ENCODE measurements at regions not wholly inside any gene's neighbourhood (a gene's known extent, or its start where the extent isn't known, plus 50 kb on each side); places are given as distances from the start of the nearest gene placed in this dataset.
A peak's percentile ranks its signal among the peaks of the same experiment; 100 is the strongest.

DNA sequence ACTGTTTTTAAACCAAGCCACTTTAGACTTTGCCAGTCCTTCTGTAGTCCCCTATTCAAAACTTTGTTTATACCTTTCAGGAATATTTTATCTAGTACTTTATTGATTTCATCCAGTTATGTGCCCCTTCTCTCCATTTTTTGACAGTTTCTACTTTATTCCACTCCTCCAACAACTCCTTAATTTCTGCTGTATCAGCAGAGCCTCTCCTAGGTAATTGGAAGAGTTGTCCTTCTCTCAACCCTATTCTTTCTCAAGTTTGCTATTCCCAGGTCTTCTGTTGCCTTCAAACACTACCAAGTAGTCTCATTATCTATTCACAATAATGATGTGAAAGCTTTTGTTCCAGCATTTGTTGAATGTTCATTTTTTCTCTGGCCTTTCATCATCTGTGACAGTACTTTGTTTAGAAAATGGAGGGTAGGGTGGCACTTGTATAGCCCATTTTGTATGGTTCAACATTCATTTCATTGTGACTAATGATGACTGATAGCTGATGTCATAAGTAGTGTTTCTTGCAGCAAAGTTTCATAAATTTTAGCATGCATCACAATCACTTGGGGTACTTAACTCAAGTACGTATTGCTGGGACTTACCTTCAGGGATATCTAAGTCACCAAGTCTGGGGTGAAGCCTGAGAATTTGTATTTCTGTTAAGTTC, 204.4 kb upstream of the DMRT1 start (continued):
- TF ChIP-seq, protein P1, sequence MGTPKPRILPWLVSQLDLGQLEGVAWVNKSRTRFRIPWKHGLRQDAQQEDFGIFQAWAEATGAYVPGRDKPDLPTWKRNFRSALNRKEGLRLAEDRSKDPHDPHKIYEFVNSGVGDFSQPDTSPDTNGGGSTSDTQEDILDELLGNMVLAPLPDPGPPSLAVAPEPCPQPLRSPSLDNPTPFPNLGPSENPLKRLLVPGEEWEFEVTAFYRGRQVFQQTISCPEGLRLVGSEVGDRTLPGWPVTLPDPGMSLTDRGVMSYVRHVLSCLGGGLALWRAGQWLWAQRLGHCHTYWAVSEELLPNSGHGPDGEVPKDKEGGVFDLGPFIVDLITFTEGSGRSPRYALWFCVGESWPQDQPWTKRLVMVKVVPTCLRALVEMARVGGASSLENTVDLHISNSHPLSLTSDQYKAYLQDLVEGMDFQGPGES (IDR thresholded peaks at IDR 0.05): no peak
- TF ChIP-seq BCL11A (IDR thresholded peaks at IDR 0.05; ENCODE audit: low read depth, low read length): no peak
- no peak for TF ChIP-seq SMC3 (IDR thresholded peaks at IDR 0.05; ENCODE audit: borderline replicate concordance, low read length)
- TF ChIP-seq, protein P2, sequence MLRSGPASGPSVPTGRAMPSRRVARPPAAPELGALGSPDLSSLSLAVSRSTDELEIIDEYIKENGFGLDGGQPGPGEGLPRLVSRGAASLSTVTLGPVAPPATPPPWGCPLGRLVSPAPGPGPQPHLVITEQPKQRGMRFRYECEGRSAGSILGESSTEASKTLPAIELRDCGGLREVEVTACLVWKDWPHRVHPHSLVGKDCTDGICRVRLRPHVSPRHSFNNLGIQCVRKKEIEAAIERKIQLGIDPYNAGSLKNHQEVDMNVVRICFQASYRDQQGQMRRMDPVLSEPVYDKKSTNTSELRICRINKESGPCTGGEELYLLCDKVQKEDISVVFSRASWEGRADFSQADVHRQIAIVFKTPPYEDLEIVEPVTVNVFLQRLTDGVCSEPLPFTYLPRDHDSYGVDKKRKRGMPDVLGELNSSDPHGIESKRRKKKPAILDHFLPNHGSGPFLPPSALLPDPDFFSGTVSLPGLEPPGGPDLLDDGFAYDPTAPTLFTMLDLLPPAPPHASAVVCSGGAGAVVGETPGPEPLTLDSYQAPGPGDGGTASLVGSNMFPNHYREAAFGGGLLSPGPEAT (IDR thresholded peaks at IDR 0.05; ENCODE audit: low read depth): no peak
- TF ChIP-seq, protein P3, sequence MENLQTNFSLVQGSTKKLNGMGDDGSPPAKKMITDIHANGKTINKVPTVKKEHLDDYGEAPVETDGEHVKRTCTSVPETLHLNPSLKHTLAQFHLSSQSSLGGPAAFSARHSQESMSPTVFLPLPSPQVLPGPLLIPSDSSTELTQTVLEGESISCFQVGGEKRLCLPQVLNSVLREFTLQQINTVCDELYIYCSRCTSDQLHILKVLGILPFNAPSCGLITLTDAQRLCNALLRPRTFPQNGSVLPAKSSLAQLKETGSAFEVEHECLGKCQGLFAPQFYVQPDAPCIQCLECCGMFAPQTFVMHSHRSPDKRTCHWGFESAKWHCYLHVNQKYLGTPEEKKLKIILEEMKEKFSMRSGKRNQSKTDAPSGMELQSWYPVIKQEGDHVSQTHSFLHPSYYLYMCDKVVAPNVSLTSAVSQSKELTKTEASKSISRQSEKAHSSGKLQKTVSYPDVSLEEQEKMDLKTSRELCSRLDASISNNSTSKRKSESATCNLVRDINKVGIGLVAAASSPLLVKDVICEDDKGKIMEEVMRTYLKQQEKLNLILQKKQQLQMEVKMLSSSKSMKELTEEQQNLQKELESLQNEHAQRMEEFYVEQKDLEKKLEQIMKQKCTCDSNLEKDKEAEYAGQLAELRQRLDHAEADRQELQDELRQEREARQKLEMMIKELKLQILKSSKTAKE (IDR thresholded peaks at IDR 0.05; ENCODE audit: low read depth, poor library complexity, severe bottlenecking): no peak
- TF ChIP-seq ATF7 (IDR thresholded peaks at IDR 0.05; ENCODE audit: low read depth): no peak

DNA sequence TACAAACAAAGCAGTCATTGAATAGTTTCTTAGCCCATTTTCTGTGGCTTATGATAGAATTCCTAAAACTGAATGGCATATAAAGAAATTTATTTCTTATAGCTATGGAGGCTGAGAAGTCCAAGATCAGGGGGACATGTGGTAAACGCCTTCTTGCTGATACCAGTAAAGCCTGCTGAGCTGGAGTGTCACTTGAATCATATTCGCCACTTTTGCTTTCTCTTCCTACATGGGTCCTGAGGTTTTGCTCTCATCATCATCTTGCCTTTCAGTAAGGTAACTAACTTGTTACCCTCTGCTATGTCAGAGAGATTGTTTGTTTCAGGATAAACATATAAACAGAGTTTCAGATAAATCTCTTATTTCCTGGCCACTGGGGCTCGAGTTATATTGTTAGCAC, 203.3 kb upstream of the DMRT1 start:
- RAD21 ChIA-PET (ENCODE audit: unreplicated experiment): no interaction called here
- in situ Hi-C loops (cut with MboI): no loop called here
- H4K20me1 ChIP-seq (ENCODE audit: control insufficient read depth, insufficient read depth): no peaks in the 10 kb centered on the region
- no TSS peak for BruUV-seq (replicated peaks)
- H3K4me2 ChIP-seq (ENCODE audit: control insufficient read depth, insufficient read depth): no peak overlapping the region
- H3K9me3 ChIP-seq (replicated peaks; ENCODE audit: control insufficient read depth, insufficient read depth, low read length): no peaks in the 10 kb centered on the region; the same call in 2 of the 3 replicates
- no peaks in the 10 kb centered on the region for H3K36me3 ChIP-seq (ENCODE audit: control insufficient read depth in 2 of 2, insufficient read depth in 2 of 2, low read length in 1 of 2)
- POLR2A ChIA-PET: no interaction called here
- DNase-seq (ENCODE audit: low read depth, low spot score) (no peak), ATAC-seq (peak; percentile 61), FAIRE-seq (no peak)
- no peaks in the 10 kb centered on the region for H3K4me1 ChIP-seq (ENCODE audit: control insufficient read depth, insufficient read depth, low read length)
- H3K79me2 ChIP-seq (ENCODE audit: control insufficient read depth, insufficient read depth, low read length): no peaks in the 10 kb centered on the region
- H3K27ac ChIP-seq (ENCODE audit: control insufficient read depth, insufficient read depth): no peak overlapping the region
- SMC1A ChIA-PET (ENCODE audit: uncharacterized antibody, unreplicated experiment): interaction anchor here (1.6 kb wide), 1 partner anchor 20 kb away, joined by 4 read pairs; no protein-coding TSS in a partner anchor
- CTCF ChIA-PET: no interaction called here
- no peak overlapping the region for H3K4me3 ChIP-seq
- no peak overlapping the region for H2AFZ ChIP-seq (ENCODE audit: control insufficient read depth, low read depth, low read length)
- WGBS (ENCODE audit: insufficient coverage, insufficient replicate concordance, low lambda C conversion rate, missing lambda C conversion rate): 18% methylated on average over 3 of the region's 3 CpGs
- intact Hi-C loops (cut with micrococcal nuclease; ENCODE audit: unreplicated experiment): no loop called here
- no peak overlapping the region for H3K9ac ChIP-seq (ENCODE audit: control insufficient read depth, insufficient read depth, low read length)
- H3K27me3 ChIP-seq (replicated peaks in 1 of 2; ENCODE audit: control insufficient read depth in 2 of 2, insufficient read depth in 2 of 2, low read length in 1 of 2): no peaks in the 10 kb centered on the region; a peak in 1 of 4 replicates
- TF ChIP-seq FOXK2 (IDR thresholded peaks at IDR 0.05) (no peak), FOS (IDR thresholded peaks at IDR 0.05; ENCODE audit: borderline replicate concordance, extremely low read depth, insufficient read length) (no peak), SIN3A (IDR thresholded peaks at IDR 0.05; ENCODE audit: low read depth, low read length) (no peak)
- TF ChIP-seq, protein P4, sequence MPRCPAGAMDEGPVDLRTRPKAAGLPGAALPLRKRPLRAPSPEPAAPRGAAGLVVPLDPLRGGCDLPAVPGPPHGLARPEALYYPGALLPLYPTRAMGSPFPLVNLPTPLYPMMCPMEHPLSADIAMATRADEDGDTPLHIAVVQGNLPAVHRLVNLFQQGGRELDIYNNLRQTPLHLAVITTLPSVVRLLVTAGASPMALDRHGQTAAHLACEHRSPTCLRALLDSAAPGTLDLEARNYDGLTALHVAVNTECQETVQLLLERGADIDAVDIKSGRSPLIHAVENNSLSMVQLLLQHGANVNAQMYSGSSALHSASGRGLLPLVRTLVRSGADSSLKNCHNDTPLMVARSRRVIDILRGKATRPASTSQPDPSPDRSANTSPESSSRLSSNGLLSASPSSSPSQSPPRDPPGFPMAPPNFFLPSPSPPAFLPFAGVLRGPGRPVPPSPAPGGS (IDR thresholded peaks at IDR 0.05; ENCODE audit: borderline replicate concordance, insufficient read depth, low read depth, low read length, poor library complexity, severe bottlenecking): no peak
- TF ChIP-seq, protein P5, sequence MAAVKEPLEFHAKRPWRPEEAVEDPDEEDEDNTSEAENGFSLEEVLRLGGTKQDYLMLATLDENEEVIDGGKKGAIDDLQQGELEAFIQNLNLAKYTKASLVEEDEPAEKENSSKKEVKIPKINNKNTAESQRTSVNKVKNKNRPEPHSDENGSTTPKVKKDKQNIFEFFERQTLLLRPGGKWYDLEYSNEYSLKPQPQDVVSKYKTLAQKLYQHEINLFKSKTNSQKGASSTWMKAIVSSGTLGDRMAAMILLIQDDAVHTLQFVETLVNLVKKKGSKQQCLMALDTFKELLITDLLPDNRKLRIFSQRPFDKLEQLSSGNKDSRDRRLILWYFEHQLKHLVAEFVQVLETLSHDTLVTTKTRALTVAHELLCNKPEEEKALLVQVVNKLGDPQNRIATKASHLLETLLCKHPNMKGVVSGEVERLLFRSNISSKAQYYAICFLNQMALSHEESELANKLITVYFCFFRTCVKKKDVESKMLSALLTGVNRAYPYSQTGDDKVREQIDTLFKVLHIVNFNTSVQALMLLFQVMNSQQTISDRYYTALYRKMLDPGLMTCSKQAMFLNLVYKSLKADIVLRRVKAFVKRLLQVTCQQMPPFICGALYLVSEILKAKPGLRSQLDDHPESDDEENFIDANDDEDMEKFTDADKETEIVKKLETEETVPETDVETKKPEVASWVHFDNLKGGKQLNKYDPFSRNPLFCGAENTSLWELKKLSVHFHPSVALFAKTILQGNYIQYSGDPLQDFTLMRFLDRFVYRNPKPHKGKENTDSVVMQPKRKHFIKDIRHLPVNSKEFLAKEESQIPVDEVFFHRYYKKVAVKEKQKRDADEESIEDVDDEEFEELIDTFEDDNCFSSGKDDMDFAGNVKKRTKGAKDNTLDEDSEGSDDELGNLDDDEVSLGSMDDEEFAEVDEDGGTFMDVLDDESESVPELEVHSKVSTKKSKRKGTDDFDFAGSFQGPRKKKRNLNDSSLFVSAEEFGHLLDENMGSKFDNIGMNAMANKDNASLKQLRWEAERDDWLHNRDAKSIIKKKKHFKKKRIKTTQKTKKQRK (IDR thresholded peaks at IDR 0.05; ENCODE audit: low read depth, low read length): no peak

Measured in GM12878 (cell line).